ENCODE measurements at regions not wholly inside any gene's neighbourhood (a gene's known extent, or its start where the extent isn't known, plus 50 kb on each side); places are given as distances from the start of the nearest gene placed in this dataset.
"Not testable (repeated sequence)": the region's sequence is repeated elsewhere in the genome, so short reads cannot be mapped to it uniquely, and the experiment has no call there.

DNA sequence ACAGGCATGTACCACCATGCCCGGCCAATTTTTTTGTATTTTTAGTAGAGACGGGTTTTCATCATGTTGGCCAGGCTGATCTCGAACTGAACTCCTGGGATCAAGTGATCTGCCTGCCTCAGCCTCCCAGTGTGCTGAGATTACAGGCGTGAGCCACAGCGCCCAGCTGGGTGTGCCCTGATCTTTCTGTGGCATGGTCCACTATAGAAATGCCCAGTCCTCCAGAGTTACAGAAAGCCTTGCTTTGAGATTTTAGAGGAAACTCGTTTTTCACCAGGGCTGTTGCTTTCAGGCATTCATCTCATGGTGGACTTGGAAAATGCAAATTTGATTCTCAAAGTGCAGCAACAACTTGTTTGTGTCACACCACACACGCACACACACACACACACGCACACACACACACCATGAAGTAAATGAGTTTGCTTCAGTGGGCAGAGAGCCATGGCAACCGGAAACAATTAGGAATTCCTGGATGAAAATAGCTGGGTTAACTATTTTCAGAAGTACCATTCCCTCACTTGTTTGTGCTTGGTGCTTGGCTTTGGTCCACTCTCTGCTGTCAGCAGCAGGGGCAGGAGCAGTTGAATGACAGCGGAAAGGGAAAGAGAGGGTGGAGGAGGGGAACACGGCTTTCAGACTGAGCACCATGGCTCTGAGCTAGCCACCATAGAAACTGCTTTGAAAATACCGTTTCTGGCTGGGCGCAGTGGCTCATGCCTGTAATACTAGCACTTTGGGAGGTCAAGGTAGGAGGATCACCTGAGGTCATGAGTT is 160.1 kb upstream of the NBPF12 start:
- H3K27me3 ChIP-seq (ENCODE audit: insufficient read depth, low read length); H3K36me3 ChIP-seq (ENCODE audit: insufficient read depth, low read length); H3K4me1 ChIP-seq (ENCODE audit: control insufficient read depth, insufficient read depth, low read length, unreplicated experiment); H3K27ac ChIP-seq (ENCODE audit: low read depth, low read length); H3K79me2 ChIP-seq (ENCODE audit: control insufficient read depth, insufficient read depth, low read length, unreplicated experiment); H2AFZ ChIP-seq (ENCODE audit: low read length, unreplicated experiment); H3K4me3 ChIP-seq (ENCODE audit: low read depth, low read length): not testable (repeated sequence)

DNA sequence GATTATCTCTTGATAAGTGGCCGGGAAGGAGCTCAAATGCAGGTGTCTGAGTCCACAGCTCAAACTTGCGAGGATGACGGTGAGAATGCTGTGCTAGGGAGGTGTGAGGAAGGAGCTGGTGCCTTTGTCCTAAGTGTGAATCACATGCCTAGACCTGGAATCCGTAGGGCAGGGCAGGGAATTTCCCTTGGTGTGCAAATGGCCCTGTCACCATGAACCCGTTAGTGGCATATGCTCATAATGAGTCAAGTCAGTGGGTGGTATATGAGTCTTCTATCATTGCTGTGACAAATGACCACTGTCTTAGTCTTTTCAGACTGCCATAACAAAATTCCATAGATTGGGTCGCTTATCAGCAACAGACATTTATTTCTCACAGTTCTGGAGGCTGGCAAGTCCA is 163.1 kb upstream of the NBPF12 start:
- H3K27ac ChIP-seq (ENCODE audit: low read depth, low read length); H2AFZ ChIP-seq (ENCODE audit: low read length, unreplicated experiment); H3K27me3 ChIP-seq (ENCODE audit: insufficient read depth, low read length); H3K4me3 ChIP-seq (ENCODE audit: low read depth, low read length); H3K4me1 ChIP-seq (ENCODE audit: control insufficient read depth, insufficient read depth, low read length, unreplicated experiment); H3K36me3 ChIP-seq (ENCODE audit: insufficient read depth, low read length); H3K79me2 ChIP-seq (ENCODE audit: control insufficient read depth, insufficient read depth, low read length, unreplicated experiment): not testable (repeated sequence)

DNA sequence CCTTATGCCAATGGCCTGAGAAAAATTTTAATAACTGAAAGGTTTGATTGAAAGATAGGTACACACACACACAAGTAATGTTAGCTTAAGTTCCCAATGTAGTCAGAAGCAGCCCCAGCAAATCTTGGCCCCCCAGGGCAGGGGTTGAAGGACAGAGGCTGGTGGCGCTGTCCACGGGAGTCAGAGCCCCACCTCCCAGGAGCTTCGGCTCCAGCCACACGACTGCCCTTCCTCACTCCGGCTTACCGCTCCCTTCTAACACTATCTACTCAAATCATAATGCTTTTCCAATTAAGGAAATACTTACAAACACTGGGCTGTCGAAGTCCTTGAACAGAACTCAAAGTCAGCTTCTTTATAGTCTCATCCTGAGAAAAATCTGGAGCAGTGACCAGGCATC is 163.9 kb upstream of the NBPF12 start:
- H3K27ac ChIP-seq (ENCODE audit: low read depth, low read length); H3K36me3 ChIP-seq (ENCODE audit: insufficient read depth, low read length); H3K4me3 ChIP-seq (ENCODE audit: low read depth, low read length); H2AFZ ChIP-seq (ENCODE audit: low read length, unreplicated experiment); H3K27me3 ChIP-seq (ENCODE audit: insufficient read depth, low read length); H3K79me2 ChIP-seq (ENCODE audit: control insufficient read depth, insufficient read depth, low read length, unreplicated experiment); H3K4me1 ChIP-seq (ENCODE audit: control insufficient read depth, insufficient read depth, low read length, unreplicated experiment): not testable (repeated sequence)

DNA sequence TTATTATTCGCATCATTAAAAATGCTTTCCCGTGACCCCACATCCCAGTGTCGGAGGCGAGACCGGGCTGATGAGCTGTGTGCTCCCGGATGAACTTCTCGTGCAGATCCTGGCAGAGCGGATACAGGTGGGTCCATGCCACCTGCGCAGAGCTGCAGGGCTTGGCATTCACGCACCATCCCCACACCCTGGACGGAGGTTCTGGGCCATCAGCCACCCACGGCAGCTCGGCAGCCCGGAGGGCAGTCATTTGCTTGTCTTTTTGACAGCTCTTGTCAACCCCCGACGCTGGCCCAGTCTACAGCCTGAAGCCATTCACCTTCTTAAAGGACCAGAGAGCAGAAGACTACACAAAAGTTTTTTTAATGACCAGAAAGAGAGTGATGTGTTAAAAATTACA is 166.7 kb upstream of the NBPF12 start:
- H3K27me3 ChIP-seq (ENCODE audit: insufficient read depth, low read length); H3K79me2 ChIP-seq (ENCODE audit: control insufficient read depth, insufficient read depth, low read length, unreplicated experiment); H3K4me3 ChIP-seq (ENCODE audit: low read depth, low read length); H2AFZ ChIP-seq (ENCODE audit: low read length, unreplicated experiment); H3K4me1 ChIP-seq (ENCODE audit: control insufficient read depth, insufficient read depth, low read length, unreplicated experiment); H3K36me3 ChIP-seq (ENCODE audit: insufficient read depth, low read length); H3K27ac ChIP-seq (ENCODE audit: low read depth, low read length): not testable (repeated sequence)

DNA sequence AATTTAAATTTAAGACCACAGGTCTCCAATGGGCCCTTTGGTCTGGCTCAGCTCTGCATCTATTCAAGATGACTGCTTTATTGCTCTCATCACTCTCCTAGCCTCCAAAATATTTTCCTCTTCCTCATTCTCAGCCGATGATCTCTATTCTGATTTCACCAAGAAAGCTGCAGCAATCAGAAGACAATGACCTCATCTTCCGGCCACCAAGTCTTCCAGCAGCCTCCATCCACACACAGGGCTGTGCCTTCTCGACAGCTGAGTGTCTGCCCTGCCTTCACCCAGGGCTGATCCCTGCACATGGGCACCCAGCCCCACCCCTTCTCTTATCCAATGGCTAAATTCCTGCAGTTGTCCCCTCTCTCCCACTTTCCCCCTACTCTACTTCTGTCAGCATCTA is 167.1 kb upstream of the NBPF12 start:
- not testable (repeated sequence) for H3K4me3 ChIP-seq (ENCODE audit: low read depth, low read length); H3K27me3 ChIP-seq (ENCODE audit: insufficient read depth, low read length); H2AFZ ChIP-seq (ENCODE audit: low read length, unreplicated experiment); H3K4me1 ChIP-seq (ENCODE audit: control insufficient read depth, insufficient read depth, low read length, unreplicated experiment); H3K36me3 ChIP-seq (ENCODE audit: insufficient read depth, low read length); H3K27ac ChIP-seq (ENCODE audit: low read depth, low read length); H3K79me2 ChIP-seq (ENCODE audit: control insufficient read depth, insufficient read depth, low read length, unreplicated experiment)

DNA sequence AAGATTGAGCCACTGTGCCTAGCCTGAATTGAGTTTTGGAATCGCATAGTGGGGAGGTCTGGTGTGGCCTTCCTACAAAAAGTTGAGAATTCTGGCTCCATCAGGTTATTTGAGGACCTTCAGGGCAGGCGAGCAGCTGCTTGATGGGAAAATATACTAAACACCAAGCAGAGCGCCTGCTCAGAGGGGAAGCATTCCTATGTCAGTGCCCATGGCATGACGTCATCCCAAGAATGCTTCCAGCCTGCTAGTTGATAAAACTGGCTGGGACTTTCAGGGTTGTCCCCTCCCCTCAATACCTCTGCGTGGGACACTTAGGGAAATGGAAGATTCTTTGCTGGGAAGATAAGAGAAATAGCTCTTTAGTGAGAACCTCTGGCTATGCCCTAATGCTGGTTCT is 174.9 kb upstream of the NBPF12 start:
- H3K36me3 ChIP-seq (ENCODE audit: insufficient read depth, low read length); H3K4me1 ChIP-seq (ENCODE audit: control insufficient read depth, insufficient read depth, low read length, unreplicated experiment); H3K4me3 ChIP-seq (ENCODE audit: low read depth, low read length); H3K79me2 ChIP-seq (ENCODE audit: control insufficient read depth, insufficient read depth, low read length, unreplicated experiment); H3K27me3 ChIP-seq (ENCODE audit: insufficient read depth, low read length); H3K27ac ChIP-seq (ENCODE audit: low read depth, low read length); H2AFZ ChIP-seq (ENCODE audit: low read length, unreplicated experiment): not testable (repeated sequence)

DNA sequence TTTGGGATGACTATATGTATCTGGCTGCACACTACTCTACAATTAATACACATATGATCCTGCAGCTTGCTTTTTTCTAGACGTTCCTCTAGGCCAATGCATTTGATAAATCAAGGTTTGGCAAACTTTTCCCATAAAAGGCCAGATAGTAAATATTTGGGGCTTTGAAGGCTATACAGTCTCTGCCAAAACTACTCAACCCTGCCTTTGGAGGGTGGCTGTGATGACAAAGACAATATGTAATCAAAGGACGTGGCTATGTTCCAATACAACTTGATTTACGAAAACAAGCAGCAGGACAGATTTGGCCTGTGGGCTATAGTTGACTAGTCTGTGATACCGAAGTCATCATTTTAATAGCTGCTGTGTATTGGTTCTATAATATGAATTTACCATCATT is 181.3 kb upstream of the NBPF12 start:
- H3K4me3 ChIP-seq (ENCODE audit: low read depth, low read length); H3K4me1 ChIP-seq (ENCODE audit: control insufficient read depth, insufficient read depth, low read length, unreplicated experiment); H3K79me2 ChIP-seq (ENCODE audit: control insufficient read depth, insufficient read depth, low read length, unreplicated experiment); H3K27me3 ChIP-seq (ENCODE audit: insufficient read depth, low read length); H3K36me3 ChIP-seq (ENCODE audit: insufficient read depth, low read length); H2AFZ ChIP-seq (ENCODE audit: low read length, unreplicated experiment); H3K27ac ChIP-seq (ENCODE audit: low read depth, low read length): not testable (repeated sequence)

DNA sequence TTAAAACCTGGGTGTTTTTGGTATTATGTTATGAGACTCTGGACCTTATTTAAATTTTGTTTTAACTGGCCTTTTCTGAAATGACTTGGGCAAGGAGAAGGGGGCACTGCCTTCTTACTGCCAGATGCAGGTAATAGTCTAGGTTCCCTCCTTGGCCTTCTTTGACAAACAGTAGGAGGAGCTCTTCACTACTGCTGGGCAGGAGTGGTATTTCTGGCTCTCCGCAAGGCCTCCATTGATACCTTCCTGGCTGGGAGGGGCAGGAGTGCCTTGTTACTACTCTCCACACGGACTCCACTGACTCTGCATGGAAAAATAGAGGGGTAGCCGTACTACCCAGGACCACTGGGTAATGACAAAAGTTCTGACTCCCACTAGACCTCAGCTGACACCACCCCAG is 189.4 kb upstream of the NBPF12 start:
- not testable (repeated sequence) for H3K79me2 ChIP-seq (ENCODE audit: control insufficient read depth, insufficient read depth, low read length, unreplicated experiment); H3K27me3 ChIP-seq (ENCODE audit: insufficient read depth, low read length); H3K27ac ChIP-seq (ENCODE audit: low read depth, low read length); H3K36me3 ChIP-seq (ENCODE audit: insufficient read depth, low read length); H3K4me1 ChIP-seq (ENCODE audit: control insufficient read depth, insufficient read depth, low read length, unreplicated experiment); H3K4me3 ChIP-seq (ENCODE audit: low read depth, low read length); H2AFZ ChIP-seq (ENCODE audit: low read length, unreplicated experiment)

DNA sequence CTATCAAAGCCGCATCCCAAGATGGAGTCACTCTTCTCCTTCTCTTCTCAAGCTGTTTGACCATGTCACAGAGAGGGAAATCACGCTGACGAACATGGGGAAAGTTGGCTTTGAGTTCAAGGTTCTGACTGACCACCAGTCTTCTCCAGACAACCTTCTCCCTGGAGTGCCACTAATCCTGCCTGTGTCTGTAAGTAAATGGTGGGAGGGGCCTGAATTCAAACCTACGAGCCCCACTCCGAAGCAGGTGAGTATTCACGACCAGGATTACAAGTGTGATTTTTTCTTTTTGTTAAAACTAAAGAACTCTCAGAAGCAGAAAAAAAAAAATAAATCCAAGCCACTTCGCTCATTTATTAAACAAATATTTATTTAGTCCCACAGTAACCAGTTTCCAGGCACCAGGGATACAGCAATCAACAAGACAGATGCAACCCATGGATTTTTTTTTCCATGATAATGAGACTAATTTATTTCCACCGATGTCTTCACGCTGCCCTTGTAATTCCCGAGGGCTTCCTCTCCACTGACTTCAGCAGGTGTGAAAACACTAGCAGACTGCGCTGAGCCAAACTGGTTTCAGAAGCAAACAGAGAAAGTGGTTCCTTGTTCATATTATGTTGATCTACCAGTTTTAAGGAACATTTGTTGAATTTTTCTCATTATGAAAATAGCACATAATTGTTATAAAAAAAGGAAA is 206.0 kb upstream of the NBPF12 start:
- not testable (repeated sequence) for H3K79me2 ChIP-seq (ENCODE audit: control insufficient read depth, insufficient read depth, low read length, unreplicated experiment); H2AFZ ChIP-seq (ENCODE audit: low read length, unreplicated experiment); H3K4me3 ChIP-seq (ENCODE audit: low read depth, low read length); H3K27ac ChIP-seq (ENCODE audit: low read depth, low read length); H3K27me3 ChIP-seq (ENCODE audit: insufficient read depth, low read length); H3K4me1 ChIP-seq (ENCODE audit: control insufficient read depth, insufficient read depth, low read length, unreplicated experiment); H3K36me3 ChIP-seq (ENCODE audit: insufficient read depth, low read length)

DNA sequence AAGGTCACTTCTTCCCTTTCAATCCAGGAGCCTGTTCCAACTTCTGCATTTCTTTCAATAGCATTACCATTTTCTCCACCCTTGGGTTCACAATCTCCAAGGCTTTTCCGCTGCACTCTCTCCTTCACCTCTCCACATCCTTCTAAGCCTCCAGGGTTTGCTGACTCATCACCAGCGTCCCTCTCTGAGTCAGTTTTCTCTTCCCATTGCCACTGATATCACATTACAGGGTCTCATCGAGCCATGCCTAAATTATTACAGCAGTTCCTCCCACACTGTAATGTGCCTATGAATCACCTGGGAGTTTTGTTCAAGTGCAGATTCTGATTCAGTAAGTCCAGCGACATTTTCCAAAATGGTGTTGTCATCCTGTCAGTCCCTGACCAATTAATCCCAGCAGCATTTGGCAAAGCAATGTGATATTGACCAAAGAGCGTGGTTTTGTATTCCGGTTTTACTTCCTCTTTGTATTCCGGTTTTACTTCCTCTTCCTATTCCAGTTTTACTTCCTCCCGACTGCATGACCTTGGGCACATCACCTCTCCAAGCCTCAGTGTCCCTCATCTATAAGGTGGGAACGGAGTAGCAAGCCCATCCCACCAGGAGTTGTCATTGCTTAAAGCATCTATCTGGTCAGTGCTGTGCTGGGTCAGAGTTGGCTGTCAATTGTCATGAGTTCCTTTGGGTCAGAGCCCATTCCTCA is 208.3 kb upstream of the NBPF12 start:
- not testable (repeated sequence) for H3K27ac ChIP-seq (ENCODE audit: low read depth, low read length); H3K36me3 ChIP-seq (ENCODE audit: insufficient read depth, low read length); H3K27me3 ChIP-seq (ENCODE audit: insufficient read depth, low read length); H2AFZ ChIP-seq (ENCODE audit: low read length, unreplicated experiment); H3K79me2 ChIP-seq (ENCODE audit: control insufficient read depth, insufficient read depth, low read length, unreplicated experiment); H3K4me3 ChIP-seq (ENCODE audit: low read depth, low read length); H3K4me1 ChIP-seq (ENCODE audit: control insufficient read depth, insufficient read depth, low read length, unreplicated experiment)

DNA sequence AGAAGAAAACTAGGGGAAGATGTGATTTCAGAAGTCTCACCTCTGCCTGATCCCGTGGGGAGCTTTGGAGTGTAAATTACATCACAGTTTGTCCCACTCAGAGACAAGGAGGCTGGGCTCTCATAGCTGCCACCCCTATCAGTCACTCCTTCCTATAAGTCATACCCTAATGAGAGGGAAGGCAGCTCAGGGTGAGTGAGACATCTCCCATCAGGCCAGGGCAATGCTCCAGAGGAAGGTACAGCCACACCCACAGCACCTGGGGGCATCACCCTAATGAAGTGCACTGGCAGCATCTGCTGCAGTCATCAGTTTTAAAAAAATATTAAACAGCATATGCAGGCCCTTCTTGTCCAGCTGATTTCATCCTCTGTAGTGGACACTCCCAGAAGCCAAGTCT is 223.1 kb upstream of the NBPF12 start:
- H3K4me1 ChIP-seq (ENCODE audit: control insufficient read depth, insufficient read depth, low read length, unreplicated experiment); H2AFZ ChIP-seq (ENCODE audit: low read length, unreplicated experiment); H3K4me3 ChIP-seq (ENCODE audit: low read depth, low read length); H3K36me3 ChIP-seq (ENCODE audit: insufficient read depth, low read length); H3K79me2 ChIP-seq (ENCODE audit: control insufficient read depth, insufficient read depth, low read length, unreplicated experiment); H3K27me3 ChIP-seq (ENCODE audit: insufficient read depth, low read length); H3K27ac ChIP-seq (ENCODE audit: low read depth, low read length): not testable (repeated sequence)

Data from ACC112 (cell line).